ENCODE measurements at regions not wholly inside any gene's neighbourhood (a gene's known extent, or its start where the extent isn't known, plus 50 kb on each side); places are given as distances from the start of the nearest gene placed in this dataset.
"Not testable (repeated sequence)": the region's sequence is repeated elsewhere in the genome, so short reads cannot be mapped to it uniquely, and the experiment has no call there.

DNA sequence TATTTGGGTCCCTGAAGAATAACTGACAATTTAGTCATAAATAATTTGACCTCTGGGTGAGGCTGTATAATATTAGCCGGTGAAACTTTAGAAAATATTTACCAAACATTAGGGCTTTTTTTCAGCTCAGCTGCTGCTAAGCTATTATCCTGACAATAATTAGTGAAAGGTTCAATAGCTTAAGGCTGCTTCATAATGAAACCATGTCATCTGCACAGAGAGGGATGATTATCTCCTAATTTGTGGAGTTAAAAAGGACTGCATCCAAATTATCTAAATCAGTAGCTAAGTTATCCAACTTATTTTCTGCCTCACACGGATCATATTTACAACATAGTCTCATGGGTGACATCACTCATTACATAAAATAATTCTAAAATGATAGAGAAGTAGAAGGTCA lies 1249.8 kb downstream of the RAPGEF2 start:
- DNase-seq (ENCODE audit: low spot score): no peak
- intact Hi-C loops (cut with micrococcal nuclease): no loop called here
- H3K36me3 Mint-ChIP-seq (ENCODE audit: low read depth): no peaks in the 10 kb centered on the region
- H3K27ac Mint-ChIP-seq: no peak overlapping the region
- H3K4me3 Mint-ChIP-seq: no peak overlapping the region
- no peaks in the 10 kb centered on the region for H3K9me3 Mint-ChIP-seq
- no peaks in the 10 kb centered on the region for H3K4me1 Mint-ChIP-seq (ENCODE audit: low read depth)
- no peaks in the 10 kb centered on the region for H3K27me3 Mint-ChIP-seq (ENCODE audit: insufficient read depth)

DNA sequence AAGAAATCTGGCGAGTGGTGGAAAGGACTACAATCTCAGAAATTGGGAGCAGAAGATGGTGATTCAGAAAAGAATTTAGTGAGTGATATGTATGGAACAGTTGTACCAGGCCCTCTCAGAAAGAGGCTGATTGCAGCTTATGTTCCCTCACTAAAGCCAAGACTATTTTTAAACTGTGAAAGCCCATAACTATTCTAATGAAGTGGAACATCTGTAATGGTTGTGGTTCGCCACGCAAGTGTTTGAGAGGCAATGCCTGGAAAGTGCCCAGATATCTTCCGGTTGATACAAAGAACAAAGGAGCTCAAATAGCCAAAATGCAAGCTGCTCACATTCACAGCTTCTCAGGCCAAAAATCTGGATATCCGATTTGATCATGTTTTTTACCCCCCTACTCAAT lies 1250.7 kb downstream of the RAPGEF2 start:
- H3K27ac Mint-ChIP-seq: no peak overlapping the region
- DNase-seq (ENCODE audit: low spot score): no peak
- H3K4me1 Mint-ChIP-seq (ENCODE audit: low read depth): no peaks in the 10 kb centered on the region
- no peaks in the 10 kb centered on the region for H3K36me3 Mint-ChIP-seq (ENCODE audit: low read depth)
- no peak overlapping the region for H3K4me3 Mint-ChIP-seq
- intact Hi-C loops (cut with micrococcal nuclease): no loop called here
- no peaks in the 10 kb centered on the region for H3K9me3 Mint-ChIP-seq
- no peaks in the 10 kb centered on the region for H3K27me3 Mint-ChIP-seq (ENCODE audit: insufficient read depth)

DNA sequence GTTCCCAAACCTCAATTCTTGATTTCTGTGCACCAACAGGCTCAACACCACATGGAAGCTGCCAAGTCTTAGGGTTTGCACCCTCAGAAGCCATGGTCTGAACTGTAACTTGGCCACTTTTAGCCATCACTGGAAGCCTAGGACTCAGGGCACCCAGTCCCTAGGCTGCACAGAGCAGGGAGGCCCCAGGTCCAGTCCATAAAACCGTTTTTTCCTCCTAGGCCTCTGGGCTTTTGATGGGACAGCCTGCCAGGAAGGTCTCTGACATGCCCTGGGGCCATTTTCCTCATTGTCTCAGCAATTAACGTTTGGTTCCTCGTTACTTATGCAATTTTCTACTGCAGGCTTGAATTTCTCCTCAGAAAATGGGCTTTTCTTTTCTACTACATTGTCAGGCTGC lies 1259.6 kb downstream of the RAPGEF2 start:
- Mint-ChIP-seq H3K4me3 (no peak overlapping the region), H3K36me3 (ENCODE audit: low read depth) (no peaks in the 10 kb centered on the region), H3K27ac (no peak overlapping the region), H3K27me3 (ENCODE audit: insufficient read depth) (no peaks in the 10 kb centered on the region), H3K4me1 (ENCODE audit: low read depth) (no peaks in the 10 kb centered on the region), H3K9me3 (no peaks in the 10 kb centered on the region)
- DNase-seq (ENCODE audit: low spot score): no peak
- intact Hi-C loops (cut with micrococcal nuclease): no loop called here

DNA sequence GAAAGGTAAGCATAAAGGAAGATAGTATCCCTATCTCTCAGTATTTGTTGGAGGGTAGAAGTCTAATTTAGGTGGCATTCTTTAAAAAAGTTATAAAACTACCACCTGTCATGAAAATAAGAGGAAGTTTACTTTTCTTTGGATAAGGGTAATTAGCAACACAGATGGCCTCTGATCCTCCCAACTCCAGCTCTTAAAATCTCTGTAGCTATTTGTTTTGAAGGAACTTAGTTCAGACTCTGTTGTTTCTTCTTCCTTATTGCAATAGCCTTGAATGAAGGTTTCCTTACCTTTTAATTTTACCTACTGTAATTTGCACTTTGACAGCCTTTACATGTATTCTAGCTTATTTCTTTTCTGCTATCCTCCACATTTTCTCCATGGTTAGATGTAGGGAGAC lies 1261.3 kb downstream of the RAPGEF2 start:
- Mint-ChIP-seq H3K4me1 (ENCODE audit: low read depth) (no peaks in the 10 kb centered on the region), H3K27me3 (ENCODE audit: insufficient read depth) (no peaks in the 10 kb centered on the region), H3K4me3 (no peak overlapping the region), H3K36me3 (ENCODE audit: low read depth) (no peaks in the 10 kb centered on the region), H3K9me3 (no peaks in the 10 kb centered on the region), H3K27ac (no peak overlapping the region)
- intact Hi-C loops (cut with micrococcal nuclease): no loop called here
- no peak for DNase-seq (ENCODE audit: low spot score)

DNA sequence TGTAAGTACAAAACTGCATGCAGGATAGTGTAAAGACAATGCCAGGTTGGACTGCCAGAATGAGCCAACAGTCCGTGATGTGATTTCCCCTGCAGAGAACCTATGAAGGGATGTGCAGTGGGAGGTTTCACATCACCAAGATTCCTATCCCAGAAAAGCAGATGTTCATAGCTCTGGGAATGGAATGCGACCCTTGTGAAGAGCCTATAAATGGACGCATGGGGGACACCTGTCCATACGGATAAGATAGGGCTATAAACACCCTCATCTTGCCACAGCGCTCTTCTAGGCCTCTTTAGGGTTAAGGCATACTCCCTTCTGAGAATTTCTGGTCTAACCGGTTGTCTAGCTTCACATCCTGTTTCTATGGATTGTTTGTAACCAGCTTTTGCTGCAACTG lies 1261.8 kb downstream of the RAPGEF2 start:
- H3K4me3 Mint-ChIP-seq; H3K9me3 Mint-ChIP-seq; H3K27ac Mint-ChIP-seq; intact Hi-C loops (cut with micrococcal nuclease); DNase-seq (ENCODE audit: low spot score); H3K4me1 Mint-ChIP-seq (ENCODE audit: low read depth); H3K27me3 Mint-ChIP-seq (ENCODE audit: insufficient read depth); H3K36me3 Mint-ChIP-seq (ENCODE audit: low read depth): not testable (repeated sequence)

DNA sequence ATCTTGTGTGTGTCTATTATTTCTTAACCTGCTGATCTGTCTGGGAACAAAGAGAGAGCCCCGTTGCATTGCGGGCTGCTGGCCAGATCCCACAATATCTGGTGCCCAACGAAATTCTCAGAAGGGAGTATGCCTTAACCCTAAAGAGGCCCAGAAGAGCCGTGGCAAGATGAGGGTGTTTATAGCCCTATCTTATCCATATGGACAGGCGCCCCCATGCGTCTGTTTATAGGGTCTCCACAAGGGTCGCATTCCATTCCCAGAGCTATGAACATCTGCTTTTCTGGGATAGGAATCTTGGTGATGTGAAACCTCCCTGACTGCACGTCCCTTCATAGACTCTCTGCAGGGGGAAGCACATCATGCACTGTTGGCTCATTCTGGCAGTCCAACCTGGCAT lies 1262.5 kb downstream of the RAPGEF2 start:
- H3K27ac Mint-ChIP-seq; H3K4me1 Mint-ChIP-seq (ENCODE audit: low read depth); intact Hi-C loops (cut with micrococcal nuclease); H3K9me3 Mint-ChIP-seq; DNase-seq (ENCODE audit: low spot score); H3K27me3 Mint-ChIP-seq (ENCODE audit: insufficient read depth); H3K36me3 Mint-ChIP-seq (ENCODE audit: low read depth); H3K4me3 Mint-ChIP-seq: not testable (repeated sequence)

DNA sequence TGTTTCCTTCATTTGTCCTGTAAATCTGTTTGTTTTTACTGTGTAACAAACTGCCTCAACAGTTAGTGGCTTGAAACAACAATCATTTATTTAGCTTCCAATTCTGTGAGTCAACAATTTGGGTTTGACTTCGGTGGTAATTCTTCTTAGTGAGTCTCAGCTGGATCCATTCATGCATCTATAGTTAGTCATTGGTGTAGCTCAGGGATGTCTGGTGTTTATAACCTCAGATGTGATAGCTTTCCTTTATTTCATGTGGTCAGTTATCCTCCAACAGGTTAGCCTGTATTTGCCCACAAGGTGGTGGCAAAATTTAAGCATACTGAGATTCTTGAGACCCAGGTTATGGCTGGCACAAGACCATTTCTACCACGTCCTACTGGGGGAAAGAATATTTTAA lies 1267.2 kb downstream of the RAPGEF2 start:
- Mint-ChIP-seq H3K4me1 (ENCODE audit: low read depth) (no peaks in the 10 kb centered on the region), H3K9me3 (no peaks in the 10 kb centered on the region), H3K27ac (no peak overlapping the region), H3K4me3 (no peak overlapping the region), H3K36me3 (ENCODE audit: low read depth) (no peaks in the 10 kb centered on the region), H3K27me3 (ENCODE audit: insufficient read depth) (no peaks in the 10 kb centered on the region)
- intact Hi-C loops (cut with micrococcal nuclease): no loop called here
- no peak for DNase-seq (ENCODE audit: low spot score)

DNA sequence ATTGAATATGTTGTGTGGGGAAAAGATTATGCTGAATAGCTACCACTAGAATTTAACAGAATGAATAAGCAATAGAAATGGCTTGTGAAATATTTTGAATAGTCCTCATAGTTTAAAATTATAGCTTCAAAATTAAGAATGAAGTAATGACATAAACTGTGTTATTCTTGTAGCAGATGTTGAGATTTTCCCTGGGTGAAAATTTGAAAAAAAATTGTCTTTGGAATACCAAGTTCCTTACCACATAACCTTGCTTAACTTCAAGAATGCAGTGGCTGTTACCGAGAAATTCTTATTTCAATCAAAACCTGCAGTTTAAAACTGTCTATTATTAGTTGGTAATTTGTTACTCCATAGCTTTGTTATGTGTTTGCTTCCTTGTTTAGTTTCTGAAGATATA lies 1268.6 kb downstream of the RAPGEF2 start:
- H3K9me3 Mint-ChIP-seq: no peaks in the 10 kb centered on the region
- no peak overlapping the region for H3K27ac Mint-ChIP-seq
- H3K27me3 Mint-ChIP-seq (ENCODE audit: insufficient read depth): no peaks in the 10 kb centered on the region
- H3K36me3 Mint-ChIP-seq (ENCODE audit: low read depth): no peaks in the 10 kb centered on the region
- no peak overlapping the region for H3K4me3 Mint-ChIP-seq
- no peaks in the 10 kb centered on the region for H3K4me1 Mint-ChIP-seq (ENCODE audit: low read depth)
- DNase-seq (ENCODE audit: low spot score): no peak
- intact Hi-C loops (cut with micrococcal nuclease): no loop called here

DNA sequence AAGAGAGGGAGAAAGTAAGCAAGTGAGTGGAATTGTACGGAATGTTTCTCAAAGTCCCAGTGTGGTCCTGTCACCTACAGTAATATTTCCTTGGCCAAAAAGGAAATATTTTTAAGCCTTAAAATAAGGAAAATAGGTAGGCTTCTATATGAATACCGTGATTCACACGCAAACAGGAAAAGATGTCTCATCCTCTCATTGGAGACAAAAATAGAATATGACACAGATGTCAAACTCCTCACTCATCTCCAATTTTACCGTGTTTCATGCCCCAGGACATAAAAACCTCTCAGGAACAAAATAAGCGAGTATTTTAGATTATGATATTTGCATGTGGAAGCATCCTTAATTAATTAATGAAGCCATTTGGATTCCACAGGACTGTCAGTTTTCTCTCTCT lies 1269.5 kb downstream of the RAPGEF2 start:
- Mint-ChIP-seq H3K27ac (no peak overlapping the region), H3K4me3 (no peak overlapping the region), H3K4me1 (ENCODE audit: low read depth) (no peaks in the 10 kb centered on the region), H3K36me3 (ENCODE audit: low read depth) (no peaks in the 10 kb centered on the region), H3K27me3 (ENCODE audit: insufficient read depth) (no peaks in the 10 kb centered on the region), H3K9me3 (no peaks in the 10 kb centered on the region)
- intact Hi-C loops (cut with micrococcal nuclease): no loop called here
- DNase-seq (ENCODE audit: low spot score): no peak

DNA sequence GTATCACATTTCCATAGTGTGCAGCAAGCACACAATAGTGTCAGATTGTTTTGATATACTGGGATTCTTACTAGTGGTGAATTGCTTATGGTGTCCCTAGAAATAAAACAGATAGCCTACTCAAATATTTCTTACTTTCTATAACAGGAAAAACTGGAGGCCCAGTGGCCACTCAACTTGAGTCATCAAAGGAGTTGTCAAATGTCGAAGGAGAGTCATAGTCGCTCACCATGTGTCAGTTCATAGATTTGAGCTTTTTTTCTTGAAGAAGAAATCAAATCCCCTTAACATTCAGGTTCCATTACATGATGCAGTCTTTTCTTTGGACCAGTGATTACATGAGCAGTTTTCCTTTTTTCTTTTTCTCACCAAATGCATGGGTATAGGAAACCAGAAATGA lies 1271.0 kb downstream of the RAPGEF2 start:
- Mint-ChIP-seq H3K9me3 (no peaks in the 10 kb centered on the region), H3K4me1 (ENCODE audit: low read depth) (no peaks in the 10 kb centered on the region), H3K36me3 (ENCODE audit: low read depth) (no peaks in the 10 kb centered on the region), H3K27ac (no peak overlapping the region), H3K4me3 (no peak overlapping the region), H3K27me3 (ENCODE audit: insufficient read depth) (no peaks in the 10 kb centered on the region)
- no peak for DNase-seq (ENCODE audit: low spot score)
- intact Hi-C loops (cut with micrococcal nuclease): no loop called here

DNA sequence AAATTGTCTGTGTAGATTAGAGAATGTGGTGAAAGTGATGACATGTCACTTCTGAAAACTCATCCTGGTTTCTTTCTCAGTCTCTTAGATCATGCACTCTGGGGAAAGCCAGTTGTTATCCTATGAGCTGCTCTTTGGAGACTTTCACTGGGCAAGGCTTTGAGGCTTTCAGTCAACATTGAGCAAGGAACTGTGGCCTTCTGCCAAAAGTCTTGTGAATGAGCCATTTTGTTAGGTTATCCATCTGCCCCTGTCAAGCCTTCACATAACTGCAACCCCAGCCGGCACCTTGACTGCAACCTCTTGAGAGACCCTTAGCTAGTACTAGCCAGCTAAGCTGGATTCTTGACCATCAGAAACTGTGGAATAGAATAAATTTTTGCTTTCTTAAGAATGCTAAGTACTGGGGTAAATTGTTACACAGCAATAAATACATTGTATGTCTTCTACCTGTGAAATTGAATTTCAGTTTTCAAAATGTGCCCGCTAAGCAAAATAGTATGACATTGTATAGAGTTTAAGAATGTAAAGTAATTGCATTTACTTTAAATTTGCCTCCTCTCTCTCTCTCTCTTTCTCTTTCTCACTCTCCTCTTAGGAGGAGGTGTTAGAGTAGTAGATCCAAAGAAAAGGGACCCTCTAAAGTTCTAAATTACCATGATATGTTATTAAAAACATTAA lies 1273.0 kb downstream of the RAPGEF2 start:
- intact Hi-C loops (cut with micrococcal nuclease): no loop called here
- no peaks in the 10 kb centered on the region for H3K4me1 Mint-ChIP-seq (ENCODE audit: low read depth)
- no peaks in the 10 kb centered on the region for H3K36me3 Mint-ChIP-seq (ENCODE audit: low read depth)
- no peaks in the 10 kb centered on the region for H3K27me3 Mint-ChIP-seq (ENCODE audit: insufficient read depth)
- no peak overlapping the region for H3K4me3 Mint-ChIP-seq
- no peak overlapping the region for H3K27ac Mint-ChIP-seq
- DNase-seq (ENCODE audit: low spot score): no peak
- H3K9me3 Mint-ChIP-seq: no peaks in the 10 kb centered on the region

DNA sequence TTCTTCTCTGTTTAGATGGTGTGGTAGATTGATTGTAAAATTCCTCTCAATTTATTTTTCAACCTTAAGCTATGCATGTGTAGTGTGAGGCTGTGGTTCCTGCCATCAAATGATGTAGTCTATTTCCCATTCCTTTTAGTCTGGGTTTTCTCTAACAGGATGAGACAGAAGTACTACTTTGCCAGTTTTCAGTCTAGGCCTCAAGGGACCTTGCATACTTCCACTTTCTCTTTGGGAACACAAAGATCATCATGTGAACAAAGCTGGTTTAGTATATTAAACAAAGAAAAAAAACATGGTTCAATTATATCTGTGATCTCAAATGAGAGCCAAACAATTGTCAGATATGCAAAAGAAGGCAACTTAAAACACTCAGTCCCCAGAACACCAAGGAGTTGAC lies 1284.0 kb downstream of the RAPGEF2 start:
- Mint-ChIP-seq H3K4me1 (ENCODE audit: low read depth) (no peaks in the 10 kb centered on the region), H3K36me3 (ENCODE audit: low read depth) (no peaks in the 10 kb centered on the region), H3K9me3 (peaks cover 20% of the 10 kb centered on the region), H3K4me3 (no peak overlapping the region), H3K27me3 (ENCODE audit: insufficient read depth) (no peaks in the 10 kb centered on the region), H3K27ac (no peak overlapping the region)
- no peak for DNase-seq (ENCODE audit: low spot score)
- intact Hi-C loops (cut with micrococcal nuclease): no loop called here

DNA sequence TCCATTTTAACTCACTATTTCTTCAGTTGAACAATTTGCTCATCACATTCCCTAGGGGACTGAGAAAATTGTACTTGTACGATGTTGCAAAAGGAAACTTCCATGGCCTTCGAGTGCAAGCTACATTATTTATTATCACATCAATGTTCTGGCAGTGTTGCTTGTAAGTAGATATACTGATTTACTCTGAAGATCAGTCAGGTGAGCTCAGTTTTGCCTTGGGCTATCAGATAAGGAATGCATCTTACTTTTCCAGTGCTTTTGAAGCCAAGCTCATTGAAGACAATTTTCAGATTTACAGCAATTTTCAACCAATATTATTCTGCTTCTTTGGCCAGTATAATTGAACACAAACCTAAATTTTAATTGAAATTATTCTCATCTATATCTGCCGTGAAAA lies 1296.9 kb downstream of the RAPGEF2 start:
- no peaks in the 10 kb centered on the region for H3K4me1 Mint-ChIP-seq (ENCODE audit: low read depth)
- intact Hi-C loops (cut with micrococcal nuclease): no loop called here
- no peak for DNase-seq (ENCODE audit: low spot score)
- H3K27ac Mint-ChIP-seq: no peak overlapping the region
- H3K36me3 Mint-ChIP-seq (ENCODE audit: low read depth): no peaks in the 10 kb centered on the region
- no peaks in the 10 kb centered on the region for H3K9me3 Mint-ChIP-seq
- no peaks in the 10 kb centered on the region for H3K27me3 Mint-ChIP-seq (ENCODE audit: insufficient read depth)
- H3K4me3 Mint-ChIP-seq: no peak overlapping the region

DNA sequence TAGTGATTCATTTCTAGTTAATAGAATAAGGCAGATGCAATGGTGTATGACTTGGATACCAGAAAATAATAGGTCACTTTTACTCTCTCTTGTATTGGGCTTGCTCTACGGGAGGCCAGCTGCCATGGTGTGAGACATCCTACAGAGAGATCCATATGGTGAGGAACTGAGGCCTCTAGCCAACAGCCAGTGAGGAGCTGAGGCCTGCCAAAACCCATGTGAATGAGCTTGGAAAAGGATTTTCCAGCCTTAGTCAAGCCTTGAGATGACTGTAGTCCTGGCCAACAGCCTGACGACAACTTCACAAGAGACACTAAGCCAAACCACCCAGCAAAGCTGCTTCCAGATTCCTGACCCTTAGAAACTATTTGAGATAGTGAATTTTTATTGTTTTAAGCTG lies 1300.2 kb downstream of the RAPGEF2 start:
- Mint-ChIP-seq H3K4me1 (ENCODE audit: low read depth) (no peaks in the 10 kb centered on the region), H3K9me3 (no peaks in the 10 kb centered on the region), H3K27ac (no peak overlapping the region), H3K36me3 (ENCODE audit: low read depth) (no peaks in the 10 kb centered on the region), H3K4me3 (no peak overlapping the region), H3K27me3 (ENCODE audit: insufficient read depth) (no peaks in the 10 kb centered on the region)
- intact Hi-C loops (cut with micrococcal nuclease): no loop called here
- DNase-seq (ENCODE audit: low spot score): no peak

Data from activated T-helper 1 cell treated with anti-CD3 and anti-CD28 coated beads, Interleukin-12 subunit alpha, Interleukin-12 subunit beta, Interleukin-2, Interleukin-4 antibody, amounts not matched to agents 30 ng/mL and 10 ng/mL and 1 ng/mL, durations not matched to agents 14 hours and 24 hours and 36 hours (primary cell).